H1 (cell line): ENCODE measurements at regions not wholly inside any gene's neighbourhood (a gene's known extent, or its start where the extent isn't known, plus 50 kb on each side); places are given as distances from the start of the nearest gene placed in this dataset.

Source experiments
- BCL11A ChIP-seq, 2 experiments: IDR thresholded peaks; one replicate each; pipeline ENCODE4 v1.6.1; 2011; ENCODE audit warnings: low read depth in 2 of 2, low read length in 2 of 2, mild to moderate bottlenecking in 2 of 2
- CREB1 ChIP-seq: IDR thresholded peaks from 2 replicates; pipeline ENCODE4 v1.6.1; 2012; ENCODE audit warnings: inconsistent platforms
- CTBP2 ChIP-seq: IDR thresholded peaks from 2 replicates; pipeline ENCODE4 v1.7.0; 2011; ENCODE audit warnings: borderline replicate concordance, mild to moderate bottlenecking, moderate library complexity, mixed read lengths, low read length; ENCODE audit not compliant: insufficient read depth, insufficient read length
- KDM5A ChIP-seq: fragments of 200-600 bp; IDR thresholded peaks from 2 replicates; pipeline ENCODE4 v1.7.1; 2012; ENCODE audit warnings: mild to moderate bottlenecking, low read length, inconsistent platforms, mixed read lengths
- MAFK ChIP-seq: IDR thresholded peaks from 2 replicates; pipeline ENCODE4 v1.6.1; 2012; ENCODE audit warnings: low read depth, mild to moderate bottlenecking, improper control_type of control experiment, low read length
- TF ChIP-seq, protein P1 (sequence below): IDR thresholded peaks from 2 replicates; pipeline ENCODE4 v1.6.1; 2011; ENCODE audit warnings: low read depth, mild to moderate bottlenecking, low read length; ENCODE audit not compliant: insufficient read depth

DNA sequence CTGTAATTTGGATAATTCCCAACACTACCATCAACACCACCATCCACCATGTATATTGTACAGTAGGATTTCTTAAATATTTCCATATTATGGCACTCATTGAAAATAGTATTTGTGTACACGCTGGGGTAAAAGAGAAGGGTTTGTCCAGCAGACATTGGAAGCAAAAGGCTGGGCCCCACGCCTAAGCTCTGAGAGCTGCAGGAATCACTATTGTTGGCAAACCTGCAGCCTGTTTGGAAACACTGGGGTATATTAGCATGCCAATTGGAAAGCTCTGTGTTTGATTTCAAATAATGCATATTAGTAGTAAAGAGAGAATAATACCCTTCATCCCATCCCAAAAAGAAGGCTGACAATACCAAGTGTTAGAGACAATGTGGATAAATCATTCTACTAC, 81.5 kb upstream of the DPYD start (continued):
- TF ChIP-seq, protein P1, sequence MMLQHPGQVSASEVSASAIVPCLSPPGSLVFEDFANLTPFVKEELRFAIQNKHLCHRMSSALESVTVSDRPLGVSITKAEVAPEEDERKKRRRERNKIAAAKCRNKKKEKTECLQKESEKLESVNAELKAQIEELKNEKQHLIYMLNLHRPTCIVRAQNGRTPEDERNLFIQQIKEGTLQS = no peak
- no peak for TF ChIP-seq CREB1
- TF ChIP-seq BCL11A (IDR thresholded peaks at IDR 0.05; ENCODE audit: low read depth in 2 of 2, low read length in 2 of 2) = no peak
- TF ChIP-seq MAFK = no peak
- no peak for TF ChIP-seq KDM5A
- no peak for TF ChIP-seq CTBP2
- TF ChIP-seq, all 59 proteins: peak for 0
